H1 (cell line): ENCODE measurements at regions not wholly inside any gene's neighbourhood (a gene's known extent, or its start where the extent isn't known, plus 50 kb on each side); places are given as distances from the start of the nearest gene placed in this dataset.

Source experiments
- EGR1 ChIP-seq: IDR thresholded peaks from 2 replicates; pipeline ENCODE4 v1.6.1; 2011; ENCODE audit warnings: low read depth, low read length, borderline replicate concordance
- HDAC6 ChIP-seq: IDR thresholded peaks from one replicate; pipeline ENCODE4 v1.7.1; 2012; ENCODE audit warnings: low read depth, mild to moderate bottlenecking, inconsistent platforms, low read length, moderate library complexity
- RBBP5 ChIP-seq: IDR thresholded peaks from 2 replicates; pipeline ENCODE4 v1.7.1; 2012; ENCODE audit warnings: low read depth, mild to moderate bottlenecking, inconsistent platforms, low read length, moderate library complexity, borderline replicate concordance
- SIN3A ChIP-seq, 2 experiments: IDR thresholded peaks in 1 of 2; conservative IDR thresholded peaks in 1 of 2; 2 replicates each; pipeline ENCODE4 v1.6.1; 2011 to 2012; ENCODE audit warnings: low read length in 2 of 2, improper control_type of control experiment in 1 of 2, low read depth in 1 of 2, mild to moderate bottlenecking in 1 of 2
- SP2 ChIP-seq: IDR thresholded peaks from 2 replicates; pipeline ENCODE4 v1.6.1; 2012; ENCODE audit warnings: mild to moderate bottlenecking, low read length, inconsistent platforms

GRCh38 chr17:63035695-63036094 is 69.7 kb downstream of the TANC2 start (continued):
- TF ChIP-seq HDAC6 (no peak), RBBP5 (no peak), SP2 (no peak), EGR1 (no peak), SIN3A (conservative IDR thresholded peaks at IDR 0.05 in 1 of 2, IDR thresholded peaks at IDR 0.05 in 1 of 2; ENCODE audit: low read depth in 1 of 2, low read length in 2 of 2) (no peak)
